HepG2 (cell line): ENCODE measurements at regions not wholly inside any gene's neighbourhood (a gene's known extent, or its start where the extent isn't known, plus 50 kb on each side); places are given as distances from the start of the nearest gene placed in this dataset.

Source experiments
- ATAC-seq: fragments of 200-7000 bp; cut with Tn5 transposase; 3 replicates; pipeline ENCODE4 v1.9.1; 2020; ENCODE audit warnings: mild to moderate bottlenecking, moderate library complexity
- BruUV-seq: library from RNA; stranded (reverse); fragments of 400-500 nt; replicated peaks from 2 replicates; lab custom pipeline; 2021; lab: Mats Ljungman, UMichigan
- CTCF ChIA-PET: fragments of 300-600 bp; formaldehyde crosslinking; extraction: SDS; loops from one replicate; lab custom pipeline; 2021; ENCODE audit warnings: low total read pairs, inconsistent platforms, low intra/inter-chr PET ratio; lab: Yijun Ruan, JAX
- POLR2A ChIA-PET: fragments of 350-600 bp; sonication (Branson Sonifier 250); formaldehyde crosslinking; loops from one replicate; lab custom pipeline; 2020; ENCODE audit warnings: antibody characterized with exemption, inconsistent platforms; lab: Yijun Ruan, JAX
- DNase-seq: peaks from one replicate; pipeline ENCODE4 v3.0.0-alpha.2; 2015; ENCODE audit warnings: low spot score
- FAIRE-seq: peaks from 3 replicates; lab custom pipeline; 2011; peaks lifted over from hg19 to GRCh38; lab: Jason Lieb, UNC
- H2AFZ ChIP-seq: one replicate; pipeline ENCODE4 v1.6.1; 2011; ENCODE audit warnings: low read length, inconsistent platforms
- H3K27ac ChIP-seq: fragments of 300-600 bp; 3 replicates; pipeline ENCODE4 v1.8.0; 2011; ENCODE audit warnings: mixed run types, mild to moderate bottlenecking, mixed read lengths, low read length, inconsistent platforms; ENCODE audit not compliant: insufficient read depth; ENCODE audit errors: extremely low read length
- H3K27me3 ChIP-seq, 2 experiments: fragments of 200-600 bp in 1 of 2; 2 replicates in 1 of 2; 3 replicates in 1 of 2; pipeline versions ENCODE4 v1.6.0 to v1.8.0; 2011; ENCODE audit warnings: low read length in 2 of 2, mild to moderate bottlenecking in 2 of 2, moderate library complexity in 2 of 2, inconsistent platforms in 1 of 2; ENCODE audit not compliant: insufficient read depth in 2 of 2, control insufficient read depth in 1 of 2
- H3K36me3 ChIP-seq, 2 experiments: fragments of 200-600 bp in 1 of 2; replicated peaks in 1 of 2; 2 replicates in 1 of 2; 3 replicates in 1 of 2; pipeline versions ENCODE4 v1.5.1 to v1.8.0; 2011; ENCODE audit warnings: low read length in 2 of 2, inconsistent platforms in 1 of 2; ENCODE audit not compliant: insufficient read depth in 2 of 2, control insufficient read depth in 1 of 2
- H3K4me1 ChIP-seq: 2 replicates; pipeline ENCODE4 v1.5.1; 2012; ENCODE audit warnings: low read length, inconsistent platforms; ENCODE audit not compliant: insufficient read depth
- H3K4me2 ChIP-seq: 2 replicates; pipeline ENCODE4 v1.6.0; 2011; ENCODE audit warnings: low read depth, low read length, inconsistent platforms
- H3K4me3 ChIP-seq, 3 experiments: fragments of 200-600 bp in 1 of 3; sonication (generic), shearing (Covaris generic) in 1 of 3; replicated peaks in 1 of 3; 2 replicates each; pipeline ENCODE4 v1.5.1; 2011 to 2016; ENCODE audit warnings: low read length in 3 of 3, inconsistent platforms in 2 of 3, low read depth in 2 of 3, mild to moderate bottlenecking in 2 of 3, control low read depth in 1 of 3, mixed read lengths in 1 of 3; ENCODE audit not compliant: insufficient read depth in 1 of 3
- H3K79me2 ChIP-seq: one replicate; pipeline ENCODE4 v1.6.1; 2011; ENCODE audit warnings: low read length, inconsistent platforms; ENCODE audit not compliant: insufficient read depth
- H3K9ac ChIP-seq: 2 replicates; pipeline ENCODE4 v1.6.0; 2011; ENCODE audit warnings: mild to moderate bottlenecking, low read depth, low read length, inconsistent platforms; ENCODE audit not compliant: insufficient read depth
- H3K9me3 ChIP-seq: 2 replicates; pipeline ENCODE4 v1.5.1; 2012; ENCODE audit warnings: mild to moderate bottlenecking, low read length
- H4K20me1 ChIP-seq: 2 replicates; pipeline ENCODE4 v1.6.0; 2011; ENCODE audit warnings: inconsistent platforms, mild to moderate bottlenecking, low read length, moderate library complexity; ENCODE audit not compliant: insufficient read depth
- HNRNPLL ChIP-seq: fragments of 200-400 bp; formaldehyde crosslinking; IDR thresholded peaks from 2 replicates; pipeline ENCODE4 v1.6.1; 2017; ENCODE audit warnings: mild to moderate bottlenecking, low read depth, low read length; ENCODE audit not compliant: poor library complexity, severe bottlenecking
- KLF12 ChIP-seq: sonication (generic); formaldehyde crosslinking; IDR thresholded peaks from 2 replicates; pipeline ENCODE4 v1.4.0; 2020; ENCODE audit warnings: missing genetic modification reagents, borderline replicate concordance
- RBFOX2 ChIP-seq: fragments of 200-400 bp; formaldehyde crosslinking; IDR thresholded peaks from 2 replicates; pipeline ENCODE4 v1.6.1; 2017; ENCODE audit warnings: low read depth, mild to moderate bottlenecking, low read length
- U2AF2 ChIP-seq: fragments of 200-400 bp; formaldehyde crosslinking; IDR thresholded peaks from 2 replicates; pipeline ENCODE4 v1.6.1; 2017; ENCODE audit warnings: low read depth, mild to moderate bottlenecking, low read length
- ZFP82 ChIP-seq: sonication (generic); formaldehyde crosslinking; IDR thresholded peaks from 2 replicates; pipeline ENCODE4 v1.5.1; 2020; ENCODE audit warnings: mild to moderate bottlenecking, missing genetic modification reagents, borderline replicate concordance
- ZKSCAN5 ChIP-seq: sonication (generic); formaldehyde crosslinking; IDR thresholded peaks from 2 replicates; pipeline ENCODE4 v1.5.1; 2020; ENCODE audit warnings: mild to moderate bottlenecking, missing genetic modification reagents
- ZNF709 ChIP-seq: sonication (generic); formaldehyde crosslinking; IDR thresholded peaks from 2 replicates; pipeline ENCODE4 v1.5.0; 2020; ENCODE audit warnings: mild to moderate bottlenecking, missing genetic modification reagents
- ZNF878 ChIP-seq: sonication (generic); formaldehyde crosslinking; IDR thresholded peaks from 2 replicates; pipeline ENCODE4 v1.8.1; 2023; ENCODE audit warnings: mild to moderate bottlenecking, missing genetic modification reagents, moderate library complexity
- WGBS: methylation state at CpG from one replicate; pipeline ENCODE4 v1.1.6; 2017; ENCODE audit warnings: low lambda C conversion rate; 5-methylcytosine and 5-hydroxymethylcytosine counted together
- in situ Hi-C: cut with HindIII; loops from 2 replicates; pipeline ENCODE4 v1.10.0; 2017; ENCODE audit warnings: low pct_unique_long_range_greater_than_20kb; ENCODE audit not compliant: extremely low pct_ligation_motif_present
- intact Hi-C: fragments of 100-400 bp; cut with micrococcal nuclease; formaldehyde crosslinking; loops from one replicate; pipeline ENCODE4 v1.10.0; 2022; ENCODE audit not compliant: unreplicated experiment
- TF ChIP-seq, protein P1 (sequence below): sonication (generic); formaldehyde crosslinking; IDR thresholded peaks from 2 replicates; pipeline ENCODE4 v1.8.0; 2022; ENCODE audit warnings: mild to moderate bottlenecking, missing genetic modification reagents, borderline replicate concordance

DNA sequence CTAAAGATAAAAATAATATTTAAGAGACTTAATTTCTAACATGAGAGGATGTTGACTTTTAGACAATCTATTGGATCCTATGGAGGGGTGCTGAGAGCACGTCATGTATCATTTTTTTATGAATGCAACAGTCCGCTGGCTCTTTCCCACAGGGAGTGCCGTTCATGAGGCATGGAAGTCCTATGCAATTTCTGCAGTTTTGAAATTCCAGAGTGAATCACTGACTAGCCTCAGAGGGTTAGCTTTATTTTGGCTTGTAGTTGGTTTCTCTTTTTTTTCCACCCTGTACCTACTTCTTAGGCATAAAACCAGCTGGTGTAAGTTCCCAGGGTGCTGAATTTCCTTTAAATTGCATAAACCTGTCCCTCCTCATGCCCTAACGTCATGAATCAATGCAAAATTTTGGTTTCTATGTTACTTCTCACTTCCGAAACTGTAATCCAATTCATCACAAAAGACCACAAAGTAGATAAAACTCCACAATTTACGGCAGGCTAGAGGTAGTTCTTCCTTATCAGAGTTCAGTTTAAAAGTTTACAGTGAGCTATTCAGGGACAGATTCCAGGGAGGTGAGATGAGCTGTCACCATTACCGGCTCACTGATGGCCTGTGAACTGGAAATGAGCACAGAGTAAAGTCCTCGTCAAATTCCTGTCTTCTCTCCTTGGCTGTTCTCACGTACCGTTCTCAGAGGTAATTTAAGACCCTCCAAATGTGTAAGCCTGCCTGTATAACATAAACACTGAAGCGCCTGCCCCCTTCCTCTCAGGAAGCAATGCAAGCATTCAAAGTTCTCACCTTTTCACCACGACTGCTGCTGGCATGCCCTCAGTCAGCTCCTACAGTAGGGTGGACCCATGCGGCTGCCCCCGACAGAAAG is 216.6 kb upstream of the SLC10A2 start (continued):
- TF ChIP-seq KLF12 (CRISPR knock-in tag) (no peak), ZFP82 (CRISPR knock-in tag) (no peak)

DNA sequence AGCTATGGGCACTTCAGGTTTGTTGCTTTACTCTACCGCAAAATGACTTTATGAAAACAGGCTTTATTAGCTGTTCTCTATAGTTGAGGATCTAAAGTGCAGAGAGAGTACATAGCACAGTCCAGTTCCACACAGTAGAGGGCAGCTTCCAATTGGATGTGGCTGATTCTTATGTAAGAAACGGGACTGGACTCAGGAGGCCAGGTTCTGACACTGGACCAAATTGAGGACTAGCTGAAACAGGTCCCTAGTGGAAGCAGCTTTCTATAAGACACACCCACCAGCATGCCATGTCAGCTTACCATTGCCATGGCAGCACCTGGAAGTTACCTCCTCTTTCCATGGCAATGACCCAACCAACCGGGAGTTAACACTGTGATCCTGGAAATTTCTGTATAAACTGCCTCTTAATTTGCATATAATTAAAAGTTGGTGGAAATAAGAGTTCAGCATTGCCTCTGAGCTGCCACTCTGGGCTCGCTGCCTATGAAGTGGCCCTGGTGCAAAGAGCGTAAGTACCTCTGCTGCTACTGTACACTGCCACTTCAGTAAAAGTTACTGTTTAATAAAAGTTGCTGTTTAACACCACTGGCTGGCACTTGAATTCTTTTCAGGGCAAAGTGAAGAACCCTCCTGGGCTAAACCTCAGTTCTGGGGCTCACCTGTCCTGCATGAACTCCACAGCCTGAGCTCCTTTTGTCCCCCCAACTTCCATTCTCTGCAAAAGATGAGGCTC is 211.9 kb upstream of the SLC10A2 start:
- intact Hi-C loops: no loop called here
- no peak overlapping the region for H2AFZ ChIP-seq
- H3K9ac ChIP-seq: no peak overlapping the region
- no peak overlapping the region for H3K4me3 ChIP-seq
- TF ChIP-seq, protein P1, sequence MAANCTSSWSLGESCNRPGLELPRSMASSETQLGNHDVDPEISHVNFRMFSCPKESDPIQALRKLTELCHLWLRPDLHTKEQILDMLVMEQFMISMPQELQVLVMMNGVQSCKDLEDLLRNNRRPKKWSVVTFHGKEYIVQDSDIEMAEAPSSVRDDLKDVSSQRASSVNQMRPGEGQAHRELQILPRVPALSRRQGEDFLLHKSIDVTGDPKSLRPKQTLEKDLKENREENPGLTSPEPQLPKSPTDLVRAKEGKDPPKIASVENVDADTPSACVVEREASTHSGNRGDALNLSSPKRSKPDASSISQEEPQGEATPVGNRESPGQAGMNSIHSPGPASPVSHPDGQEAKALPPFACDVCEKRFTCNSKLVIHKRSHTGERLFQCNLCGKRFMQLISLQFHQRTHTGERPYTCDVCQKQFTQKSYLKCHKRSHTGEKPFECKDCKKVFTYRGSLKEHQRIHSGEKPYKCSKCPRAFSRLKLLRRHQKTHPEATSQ: no peak
- no peak for TF ChIP-seq RBFOX2
- no peak for TF ChIP-seq ZNF878 (CRISPR knock-in tag)
- TF ChIP-seq HNRNPLL: no peak
- no peak for TF ChIP-seq U2AF2
- no peak for TF ChIP-seq ZNF709
- no peak for TF ChIP-seq ZKSCAN5 (CRISPR knock-in tag)
- TF ChIP-seq, all 625 proteins: peak for 0
- Histone ChIP-seq H3K27ac (no peak overlapping the region), H3K36me3 (no peaks in the 10 kb centered on the region), H3K79me2 (no peaks in the 10 kb centered on the region), H4K20me1 (no peaks in the 10 kb centered on the region), H3K4me2 (no peak overlapping the region), H3K9me3 (peaks cover 58% of the 10 kb centered on the region), H3K4me1 (no peaks in the 10 kb centered on the region), H3K27me3 (no peaks in the 10 kb centered on the region)
- ATAC-seq (no peak), FAIRE-seq (no peak), DNase-seq (no peak)
- 13% methylated on average over 5 of the region's 5 CpGs for WGBS
- ChIA-PET POLR2A (no interaction called here), CTCF (no interaction called here)
- in situ Hi-C loops: no loop called here
- no TSS peak for BruUV-seq
